ENCODE measurements at regions not wholly inside any gene's neighbourhood (a gene's known extent, or its start where the extent isn't known, plus 50 kb on each side); places are given as distances from the start of the nearest gene placed in this dataset.

- DNase-seq = no peak
Measured at GRCh38 chr7:32336726-32337125, 153.5 kb downstream of the LSM5 start.

DNA sequence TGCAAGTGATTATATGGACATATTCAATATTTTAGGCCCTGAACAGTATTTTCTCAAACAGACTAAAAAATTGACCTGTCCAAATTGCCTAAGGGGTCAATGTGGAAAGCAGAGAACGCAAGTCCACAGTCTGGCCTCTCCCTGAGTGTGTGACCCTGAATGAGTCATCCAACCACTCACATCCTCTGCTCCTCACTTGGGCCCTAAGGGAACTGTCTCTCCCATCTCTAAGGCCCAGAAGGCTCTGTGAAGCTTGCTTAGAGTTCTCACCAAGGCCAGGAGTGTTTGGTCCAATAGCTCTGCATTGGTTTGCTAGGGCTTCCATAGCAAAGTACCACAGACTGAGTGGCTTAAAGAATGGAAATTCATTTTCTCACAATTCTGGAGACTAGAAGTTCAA is 155.1 kb downstream of the LSM5 start:
- DNase-seq = no peak

GRCh38 chr7:32330602-32331001 is 159.6 kb downstream of the LSM5 start:
- no peak for DNase-seq

GRCh38 chr7:32326078-32326477 is 164.1 kb downstream of the LSM5 start:
- DNase-seq = no peak

GRCh38 chr7:32323712-32324111 is 166.5 kb downstream of the LSM5 start:
- DNase-seq = no peak

DNA sequence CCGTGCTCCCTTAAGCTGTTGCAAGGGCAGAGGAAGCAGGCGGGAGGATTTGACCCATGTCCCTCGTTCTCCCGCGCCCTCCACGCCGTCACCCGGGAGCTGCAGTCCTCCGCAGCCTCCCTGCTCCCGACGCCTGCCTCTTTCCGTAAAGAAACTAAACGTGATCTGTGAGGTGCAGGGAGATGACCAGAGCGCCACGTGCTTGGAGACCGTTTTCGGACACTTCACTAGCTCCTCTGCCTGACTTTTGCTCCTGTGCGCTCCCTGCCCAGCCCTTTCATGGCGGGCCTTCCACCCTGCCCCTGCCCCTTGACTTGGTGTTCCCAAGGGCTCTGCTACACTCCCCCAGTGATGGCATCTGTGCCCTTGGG is 171.2 kb downstream of the LSM5 start:
- DNase-seq = no peak

GRCh38 chr7:32318300-32319011 is 171.7 kb downstream of the LSM5 start:
- no peak for DNase-seq

GRCh38 chr7:32316839-32317238 is 173.3 kb downstream of the LSM5 start:
- no peak for DNase-seq

GRCh38 chr7:32314761-32315160 is 175.4 kb downstream of the LSM5 start:
- DNase-seq = no peak

DNA sequence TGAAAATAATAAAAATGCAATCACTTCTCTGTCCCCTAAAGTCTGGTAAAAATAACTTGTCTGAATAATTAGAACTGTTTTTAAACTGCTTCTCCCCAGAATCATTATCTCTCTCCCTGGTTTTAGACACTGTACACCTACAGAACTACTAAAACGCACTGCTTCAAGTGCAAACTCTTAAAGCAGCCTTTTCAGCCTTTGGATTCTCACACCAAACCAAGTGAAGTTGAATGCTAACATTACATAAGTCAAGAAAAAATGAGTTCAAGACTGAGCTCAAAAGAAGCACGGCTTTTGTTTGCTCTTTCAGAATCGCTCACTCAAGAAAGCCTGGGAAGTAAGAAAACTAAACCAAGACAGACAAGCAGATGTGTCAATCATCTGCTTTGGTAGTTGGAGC is 188.8 kb downstream of the LSM5 start:
- DNase-seq = no peak

- no peak for DNase-seq
Measured at GRCh38 chr7:32299133-32299702, 191.0 kb downstream of the LSM5 start.

GRCh38 chr7:32298408-32299132 is 191.6 kb downstream of the LSM5 start:
- no peak for DNase-seq

DNA sequence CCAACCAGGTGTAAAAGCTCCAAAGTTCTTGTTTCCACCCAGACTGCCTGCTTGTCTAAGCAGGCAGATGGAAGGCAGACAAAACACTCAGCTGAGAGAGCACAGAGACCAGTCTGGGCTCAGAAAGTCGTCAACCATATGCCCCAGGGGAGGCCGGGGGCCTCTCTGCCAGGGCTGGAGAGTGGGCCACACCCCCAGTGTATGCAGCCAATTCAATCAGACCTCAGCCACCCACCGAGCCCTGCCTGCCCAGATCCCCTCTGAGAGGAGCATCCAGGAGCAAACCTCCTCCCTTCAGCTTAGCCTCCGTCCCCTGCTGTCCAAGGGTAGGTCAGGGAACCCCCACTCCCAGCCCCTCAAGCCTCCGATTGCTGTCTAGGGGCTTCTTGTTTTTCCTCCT is 196.3 kb downstream of the LSM5 start:
- DNase-seq = no peak

GRCh38 chr7:32289651-32290414 is 200.3 kb downstream of the LSM5 start:
- DNase-seq = no peak

GRCh38 chr7:32285698-32286097 is 204.5 kb downstream of the LSM5 start:
- DNase-seq = no peak

DNA sequence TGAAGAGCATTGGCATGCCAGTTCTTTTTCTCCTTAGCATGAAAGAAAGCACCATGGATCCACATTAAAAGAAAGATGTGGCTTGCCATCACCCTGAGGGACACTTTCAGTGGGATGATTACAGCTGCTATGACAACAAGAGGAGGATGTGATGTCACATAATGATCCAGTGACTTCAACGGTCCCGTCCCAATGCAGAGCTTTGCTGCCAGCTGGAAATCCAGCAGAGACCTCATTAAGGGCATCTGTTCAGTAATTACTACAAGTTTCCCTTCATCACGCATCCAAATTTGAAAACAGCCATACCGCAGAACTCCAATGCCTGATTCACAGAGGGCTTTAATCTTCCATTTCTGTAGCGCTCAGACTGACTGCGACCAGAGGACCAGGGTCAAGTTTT is 206.6 kb downstream of the LSM5 start:
- DNase-seq = no peak

- no peak for DNase-seq
Measured at GRCh38 chr7:32279500-32279899, 209.3 kb upstream of the PDE1C start.

DNA sequence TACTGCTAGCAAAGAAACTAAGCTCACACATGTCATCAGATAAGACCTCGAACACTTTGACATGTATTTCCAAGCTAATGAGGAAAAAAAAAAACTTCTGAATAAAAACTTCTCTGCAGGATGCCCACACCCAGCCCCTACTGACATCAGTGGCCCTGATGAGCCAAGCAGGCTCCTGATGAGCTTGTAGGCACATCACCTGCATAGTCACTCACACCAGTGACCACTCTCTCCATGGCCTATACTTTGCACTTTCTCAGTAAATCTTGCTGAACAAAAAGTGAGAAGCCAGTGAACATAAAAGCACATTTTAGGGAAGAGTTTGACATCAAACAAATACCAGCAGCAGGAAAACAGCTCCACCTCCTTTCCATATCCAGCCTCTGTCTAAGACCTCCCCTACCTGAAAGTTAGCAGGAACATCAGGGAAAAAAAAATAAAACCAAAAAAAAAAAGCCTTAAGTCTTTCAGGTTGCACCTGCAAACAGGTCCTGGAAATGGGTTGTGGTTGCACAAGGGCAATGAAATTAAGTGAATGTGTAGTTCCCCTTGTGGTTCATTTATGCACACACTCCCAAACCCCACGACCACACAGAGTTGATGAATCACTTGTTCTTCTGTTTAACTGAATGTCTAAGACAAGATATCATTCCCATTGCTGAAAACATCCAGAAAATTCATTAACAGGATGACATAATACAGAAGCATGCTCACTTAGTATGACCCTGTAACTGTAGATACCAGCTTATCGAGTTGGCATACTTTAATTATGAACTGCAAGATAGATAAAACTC is 205.2 kb upstream of the PDE1C start:
- DNase-seq = no peak

GRCh38 chr7:32273297-32273696 is 203.1 kb upstream of the PDE1C start:
- DNase-seq = no peak

DNA sequence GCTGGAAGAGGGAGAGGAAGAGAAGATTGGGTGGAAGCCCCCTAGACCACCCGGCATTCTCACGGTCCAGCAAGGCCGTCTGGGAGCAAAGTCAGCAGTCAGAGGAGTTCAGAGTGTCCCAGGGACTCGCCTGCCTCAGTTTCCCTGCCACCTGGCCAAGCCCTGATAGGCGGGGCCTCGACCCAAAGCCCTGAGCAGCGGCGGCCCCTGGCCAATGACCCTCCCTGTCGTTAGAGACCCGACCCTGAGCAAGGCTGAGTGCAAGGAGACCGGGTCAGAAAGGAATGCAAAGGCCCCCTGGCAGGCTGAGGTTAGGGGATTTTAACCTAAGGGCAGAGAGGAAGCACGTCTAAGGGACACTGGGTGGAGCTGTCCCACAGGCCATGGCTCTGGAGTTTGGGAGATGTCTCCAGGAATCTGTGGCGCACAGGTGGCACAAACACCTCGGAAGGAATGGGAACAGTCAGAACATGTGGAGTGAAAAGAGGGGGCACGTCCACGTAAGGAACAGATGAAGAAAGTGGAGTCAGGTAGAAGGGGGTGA is 196.8 kb upstream of the PDE1C start:
- no peak for DNase-seq

DNA sequence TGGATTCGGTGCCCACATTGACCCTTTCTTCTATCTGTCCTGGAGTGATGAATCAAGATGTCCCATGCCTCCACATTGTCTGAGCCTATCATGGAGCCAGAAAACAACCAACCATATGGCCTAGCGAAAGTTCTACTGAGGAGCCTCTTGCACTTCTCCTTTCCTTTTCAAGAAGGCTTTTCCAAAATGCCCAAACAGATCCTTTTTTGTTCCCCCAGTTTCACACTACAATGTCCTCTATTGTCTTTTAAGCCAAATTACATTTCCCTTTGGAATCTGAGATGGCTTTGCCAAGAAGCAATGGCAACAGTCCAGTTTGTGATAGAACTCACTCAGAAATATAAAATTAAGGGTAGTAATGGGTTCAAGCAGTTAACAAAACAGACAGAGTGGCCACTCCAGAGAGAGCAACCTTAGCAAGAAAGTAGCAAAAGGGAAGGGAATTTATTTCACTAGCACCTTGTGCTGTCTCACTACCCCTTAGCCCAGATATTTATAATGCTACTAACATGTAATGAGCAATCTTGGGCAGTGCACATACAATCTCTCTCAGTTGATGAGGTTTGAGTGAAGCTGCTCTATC is 194.6 kb upstream of the PDE1C start:
- no peak for DNase-seq

GRCh38 chr7:32263611-32264010 is 193.4 kb upstream of the PDE1C start:
- no peak for DNase-seq

All from NCI-H187 (cell line).